ENCODE measurements at regions not wholly inside any gene's neighbourhood (a gene's known extent, or its start where the extent isn't known, plus 50 kb on each side); places are given as distances from the start of the nearest gene placed in this dataset.

GRCh38 chr7:51367614-51367968 is 51.0 kb upstream of the COBL start:
- TF ChIP-seq CTCF (IDR thresholded peaks at IDR 0.05; ENCODE audit: low read length) (no peak), EZH2 (IDR thresholded peaks at IDR 0.05; ENCODE audit: borderline replicate concordance, low read length) (no peak)

Data from OCI-LY1 (cell line).